Islet precursor cell (in vitro differentiated cells): ENCODE measurements at regions not wholly inside any gene's neighbourhood (a gene's known extent, or its start where the extent isn't known, plus 50 kb on each side); places are given as distances from the start of the nearest gene placed in this dataset.
"Not testable (repeated sequence)": the region's sequence is repeated elsewhere in the genome, so short reads cannot be mapped to it uniquely, and the experiment has no call there.

ENCODE experiments used
- DNase-seq: peaks from one replicate; pipeline ENCODE4 v3.0.0-alpha.2; 2018

GRCh38 chr4:97132435-97132834 is 1010.8 kb downstream of the STPG2 start:
- no peak for DNase-seq

DNA sequence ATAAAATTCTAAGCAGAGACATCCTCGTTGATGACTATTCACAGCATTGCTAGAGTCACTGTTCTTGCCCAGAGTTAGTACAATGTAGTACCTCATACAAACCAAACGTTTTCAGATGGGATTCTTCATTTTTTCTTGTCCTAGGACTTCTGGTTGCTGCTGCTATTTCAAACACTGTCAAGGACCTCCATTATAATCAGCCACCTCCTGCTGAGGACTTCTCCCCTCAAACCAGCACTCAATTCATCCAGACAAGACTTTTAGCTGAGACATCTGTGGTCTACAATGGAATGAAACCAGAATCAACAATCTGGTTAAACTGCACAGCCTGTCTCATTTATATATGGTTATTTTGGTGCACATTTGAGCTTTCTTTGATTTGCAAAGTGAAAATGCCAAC is 1008.8 kb downstream of the STPG2 start:
- no peak for DNase-seq

- DNase-seq: no peak
These were observed 1003.5 kb downstream of the STPG2 start for GRCh38 chr4:97139791-97140190.

- no peak for DNase-seq
These were observed 1002.7 kb downstream of the STPG2 start for GRCh38 chr4:97140545-97140944.

DNA sequence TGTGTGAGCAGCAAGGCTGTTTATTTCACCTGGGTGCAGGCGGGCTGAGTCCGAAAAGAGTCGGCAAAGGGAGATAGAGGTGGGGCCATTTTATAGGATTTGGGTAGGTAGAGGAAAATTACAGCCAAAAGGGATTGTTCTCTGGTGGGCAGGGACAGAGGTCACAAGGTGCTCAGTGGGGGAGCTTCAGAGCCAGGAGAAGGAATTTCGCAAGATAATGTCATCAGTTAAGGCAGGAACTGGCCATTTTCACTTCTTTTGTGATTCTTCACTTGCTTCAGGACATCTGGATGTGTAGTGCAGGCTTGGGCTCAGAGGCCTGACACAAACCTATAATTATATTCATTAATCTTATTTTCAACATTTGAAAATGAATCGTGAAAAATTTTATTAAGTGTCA is 1001.9 kb downstream of the STPG2 start:
- not testable (repeated sequence) for DNase-seq

DNA sequence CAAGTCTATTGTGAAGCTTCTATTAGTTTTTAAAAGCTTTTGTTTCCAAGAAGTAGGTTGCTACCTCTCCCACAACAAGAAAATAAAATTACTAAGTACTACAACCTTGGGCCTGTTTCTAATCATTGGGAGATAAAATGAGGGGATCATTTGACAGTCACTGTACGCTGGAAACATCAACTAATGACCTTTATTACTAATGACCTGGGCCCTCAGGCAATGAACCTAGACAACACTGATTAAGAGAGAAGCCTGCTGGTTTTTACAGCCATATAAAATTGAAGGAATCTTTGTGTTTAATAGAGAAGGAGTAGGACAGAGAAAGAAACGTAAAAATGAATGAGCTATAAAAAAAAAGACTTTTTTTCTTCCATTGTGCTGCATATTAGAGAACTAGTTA is 1000.9 kb downstream of the STPG2 start:
- DNase-seq: peak; percentile 59

- DNase-seq: no peak
These were observed 1000.4 kb downstream of the STPG2 start for GRCh38 chr4:97142893-97143292.

DNA sequence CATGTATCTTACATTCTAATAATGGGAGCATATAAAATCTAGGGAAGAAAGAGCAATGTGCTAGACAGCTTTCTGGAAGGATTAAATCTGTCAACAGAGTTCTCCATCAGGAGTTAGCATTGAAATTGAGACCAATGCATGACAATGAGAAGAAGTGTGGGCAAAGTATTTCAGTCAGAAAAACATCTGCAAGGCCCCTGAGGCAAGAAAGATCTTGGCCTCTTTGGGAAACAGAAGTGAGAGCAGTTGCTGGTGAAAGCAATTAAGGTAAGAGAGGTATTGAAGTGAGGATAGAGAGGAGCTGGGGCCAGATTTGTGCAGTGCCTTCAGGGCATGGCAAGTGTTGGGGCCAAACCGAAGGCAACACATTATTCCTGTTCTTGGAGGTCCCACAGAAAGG is 999.1 kb downstream of the STPG2 start:
- DNase-seq: no peak

DNA sequence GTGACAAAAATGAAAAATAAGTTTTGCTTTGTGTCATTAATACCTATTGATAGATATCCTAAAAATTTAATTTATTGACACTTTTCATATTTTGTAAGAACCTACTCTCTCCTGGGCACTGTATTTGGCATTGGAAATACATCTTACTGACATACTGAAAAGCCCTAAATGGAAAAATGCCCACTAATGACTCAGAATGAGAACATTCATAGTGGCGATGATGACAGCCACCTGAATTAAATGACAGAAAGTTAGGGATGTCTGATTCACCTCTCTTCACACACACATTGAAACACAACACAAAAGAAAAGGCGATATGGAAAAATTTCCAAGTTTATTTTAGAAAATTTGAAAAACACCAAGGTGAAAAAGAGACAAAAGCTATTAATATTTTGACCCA is 992.3 kb downstream of the STPG2 start:
- DNase-seq: no peak

DNA sequence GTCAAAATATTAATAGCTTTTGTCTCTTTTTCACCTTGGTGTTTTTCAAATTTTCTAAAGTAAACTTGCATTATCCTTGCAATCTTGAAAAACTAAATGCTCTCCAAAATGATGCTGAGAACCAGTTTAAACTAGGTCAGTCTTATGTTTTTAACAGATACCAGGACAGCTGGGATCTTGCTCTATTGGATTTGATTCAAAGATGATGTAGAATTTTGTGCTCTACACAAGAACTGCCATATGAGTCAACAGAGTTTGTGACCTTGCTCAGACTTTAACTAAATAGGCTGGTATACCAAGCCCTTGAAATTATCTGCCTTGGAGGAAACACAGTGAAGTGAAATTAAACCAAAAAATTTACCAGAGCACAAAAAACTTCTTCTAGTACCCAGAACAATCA is 991.1 kb downstream of the STPG2 start:
- DNase-seq: no peak

GRCh38 chr4:97153042-97153441 is 990.2 kb downstream of the STPG2 start:
- no peak for DNase-seq

DNA sequence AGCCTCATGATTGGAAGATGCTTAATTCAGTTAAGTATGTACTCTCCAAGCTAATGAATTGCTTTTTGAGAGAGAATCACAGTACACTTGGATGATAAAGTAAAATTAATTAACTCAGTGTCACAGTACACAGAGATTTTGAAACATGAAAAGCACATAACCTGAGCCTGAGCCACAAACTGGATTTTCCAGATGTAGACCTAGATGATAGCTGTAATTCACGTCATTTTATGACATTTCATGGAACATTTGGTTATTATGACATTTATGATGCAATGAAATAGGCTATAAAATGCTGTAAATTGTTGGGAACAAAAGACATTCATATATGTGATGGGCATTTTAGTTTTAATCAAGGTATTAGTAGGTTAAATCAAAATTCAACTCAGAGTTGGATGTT is 983.7 kb downstream of the STPG2 start:
- DNase-seq: no peak

DNA sequence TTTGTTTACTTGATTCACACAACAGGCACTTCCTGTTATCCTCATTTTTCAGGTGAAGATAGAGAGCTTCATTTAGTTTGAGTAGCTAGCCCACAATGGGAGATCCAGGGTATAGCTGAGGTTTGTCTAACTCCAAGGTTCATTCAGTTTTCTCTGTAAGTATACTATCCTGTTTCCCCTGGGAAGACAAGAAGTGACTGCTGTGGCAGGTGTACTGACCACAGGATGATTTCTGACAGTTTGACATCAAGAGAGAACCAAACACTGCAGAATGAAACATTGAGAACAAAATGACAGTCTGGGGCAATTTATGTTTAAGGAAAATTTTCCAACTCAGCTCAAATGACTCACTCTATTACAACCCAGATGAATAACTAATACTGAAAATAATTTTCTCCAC is 958.0 kb downstream of the STPG2 start:
- no peak for DNase-seq

DNA sequence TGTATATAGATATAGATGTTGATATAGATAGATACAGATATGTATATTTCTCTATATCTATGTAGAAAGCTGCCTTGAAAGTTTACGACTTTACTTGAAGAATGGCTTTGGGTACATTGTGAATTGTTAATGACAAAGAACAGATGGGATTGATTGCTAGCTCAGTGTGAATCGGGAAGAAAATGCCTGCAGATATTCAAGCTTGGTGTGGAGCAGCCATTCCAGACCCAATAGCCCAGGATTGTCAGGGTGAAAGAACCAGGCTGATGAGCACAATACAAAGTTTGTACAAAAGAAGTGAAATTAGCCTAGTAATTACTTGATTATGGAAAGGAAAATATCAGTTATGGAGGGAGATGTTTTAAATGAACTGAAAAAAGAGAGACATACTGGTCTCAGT is 946.2 kb downstream of the STPG2 start:
- DNase-seq: no peak

- DNase-seq: no peak
These were observed 934.5 kb downstream of the STPG2 start for GRCh38 chr4:97208749-97209148.

DNA sequence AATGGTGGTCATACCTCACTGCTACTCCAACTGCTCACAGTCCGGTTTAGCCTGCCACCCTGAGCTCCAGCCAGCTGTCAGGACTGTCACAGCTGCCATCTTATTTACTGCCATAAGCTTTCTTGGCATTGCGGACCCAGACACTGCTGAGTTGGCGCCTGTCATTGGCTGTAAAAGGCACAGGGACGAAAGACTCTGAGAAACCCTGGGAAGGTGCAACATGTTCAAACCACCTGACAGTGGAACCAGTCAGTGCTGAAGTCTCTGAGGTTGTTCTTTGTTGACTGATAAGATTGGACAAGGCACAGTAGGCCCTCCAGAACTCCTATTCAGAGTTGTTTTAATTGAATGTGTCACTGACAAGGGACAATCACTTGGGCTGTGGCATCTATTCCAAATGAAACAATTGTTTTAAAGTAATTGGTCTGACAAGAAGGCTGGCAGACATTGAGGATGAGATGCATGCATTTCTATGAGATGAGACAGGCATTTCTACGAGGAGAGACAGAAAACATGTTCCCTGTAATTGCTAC is 927.8 kb downstream of the STPG2 start:
- DNase-seq: no peak

DNA sequence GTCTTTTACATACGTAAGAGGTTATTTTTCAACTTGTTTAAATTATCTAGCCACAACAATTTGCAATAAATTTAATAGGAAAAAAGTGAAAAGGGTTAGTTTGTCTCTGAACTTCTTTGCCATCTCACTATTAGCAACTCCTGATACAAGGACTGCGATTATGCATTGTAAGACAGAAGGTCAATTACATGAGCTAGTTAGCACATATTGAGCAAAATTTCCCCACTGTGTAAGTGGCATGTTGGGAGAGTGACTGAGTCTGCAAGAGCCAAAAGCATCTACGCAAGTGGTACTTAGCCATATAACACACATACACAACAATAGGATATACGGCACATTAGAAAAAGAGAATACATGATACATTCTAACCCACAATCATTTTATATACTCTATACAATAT is 927.2 kb downstream of the STPG2 start:
- no peak for DNase-seq

GRCh38 chr4:97235521-97235920 is 907.8 kb downstream of the STPG2 start:
- no peak for DNase-seq

GRCh38 chr4:97238956-97239666 is 904.2 kb downstream of the STPG2 start:
- no peak for DNase-seq

DNA sequence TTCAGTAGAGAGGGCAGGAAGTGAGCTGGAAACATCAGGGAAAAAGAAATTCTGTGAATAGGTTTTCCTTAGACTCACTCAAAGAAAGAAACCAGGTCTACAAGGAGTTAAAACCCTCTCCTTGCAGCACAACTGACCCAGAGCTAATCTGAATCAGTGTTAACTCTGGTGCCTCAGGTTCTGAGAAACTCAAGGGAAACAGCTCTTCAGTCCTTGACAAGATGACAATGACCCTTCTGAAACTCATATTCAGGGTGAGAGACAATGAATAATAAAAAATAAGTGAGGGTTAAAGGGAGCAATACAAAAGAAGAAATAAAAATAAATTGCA is 903.6 kb downstream of the STPG2 start:
- DNase-seq: no peak

DNA sequence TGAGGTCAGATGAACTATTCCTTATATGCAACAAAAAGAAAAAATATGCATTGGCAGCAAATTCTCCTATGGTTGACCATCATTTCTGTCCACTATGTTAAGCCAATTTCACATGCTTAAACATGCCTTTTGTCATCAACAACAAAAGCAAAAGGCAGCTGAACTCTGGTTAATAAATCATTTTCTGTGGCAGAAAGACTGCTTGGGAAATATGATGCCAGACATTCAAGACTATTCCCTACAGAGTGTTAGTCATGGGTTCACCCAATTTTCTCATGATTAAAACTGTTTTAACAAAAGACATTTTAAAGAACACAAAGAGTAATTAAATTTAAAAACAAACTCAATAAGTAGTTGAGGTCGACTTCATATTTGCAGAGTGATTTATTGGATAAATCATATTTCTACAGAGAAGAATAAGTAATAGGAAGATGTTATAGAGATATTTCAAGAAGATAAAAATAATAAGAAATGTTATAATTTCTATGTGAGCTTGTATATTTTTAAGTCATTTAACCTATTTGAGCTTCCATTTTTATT is 890.6 kb downstream of the STPG2 start:
- no peak for DNase-seq

DNA sequence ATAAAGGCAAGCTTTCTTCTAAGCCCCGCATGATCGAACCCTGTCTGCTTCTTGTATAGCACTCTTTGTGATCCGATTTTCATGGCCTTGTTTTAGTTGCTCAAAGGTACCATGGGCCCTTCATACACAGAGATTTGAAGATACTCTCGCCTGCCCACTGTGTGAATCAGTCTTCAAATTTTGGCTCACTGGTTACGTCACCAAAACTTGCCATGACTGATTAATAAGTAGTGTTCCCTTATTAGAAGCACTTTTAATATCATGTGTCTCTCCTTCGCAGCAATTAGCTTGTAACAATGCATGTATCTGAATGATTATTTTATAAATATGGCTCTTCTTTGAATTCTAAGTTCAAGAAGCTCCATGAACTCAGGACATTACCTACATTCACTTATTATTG is 880.5 kb downstream of the STPG2 start:
- no peak for DNase-seq

DNA sequence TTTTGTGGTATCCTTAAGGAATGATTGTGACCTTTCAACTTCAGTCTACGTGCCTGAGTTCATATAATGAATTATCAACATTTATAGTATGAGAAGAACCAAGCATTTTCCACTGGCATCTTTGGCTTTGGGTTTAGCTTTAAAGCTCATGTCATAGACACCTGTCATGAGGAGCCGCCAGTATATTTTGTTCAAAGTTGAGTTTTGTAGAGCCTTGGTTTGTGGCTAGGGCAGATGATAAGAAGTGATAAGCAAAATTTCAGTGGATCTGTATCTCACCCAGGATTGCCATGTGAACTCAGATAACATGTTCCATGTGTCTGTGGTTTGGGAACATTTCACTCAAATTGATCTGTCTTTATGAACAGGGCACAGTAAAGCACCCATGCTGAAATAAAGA is 873.2 kb downstream of the STPG2 start:
- no peak for DNase-seq

- DNase-seq: no peak
These were observed 863.9 kb downstream of the STPG2 start for GRCh38 chr4:97279391-97279790.

DNA sequence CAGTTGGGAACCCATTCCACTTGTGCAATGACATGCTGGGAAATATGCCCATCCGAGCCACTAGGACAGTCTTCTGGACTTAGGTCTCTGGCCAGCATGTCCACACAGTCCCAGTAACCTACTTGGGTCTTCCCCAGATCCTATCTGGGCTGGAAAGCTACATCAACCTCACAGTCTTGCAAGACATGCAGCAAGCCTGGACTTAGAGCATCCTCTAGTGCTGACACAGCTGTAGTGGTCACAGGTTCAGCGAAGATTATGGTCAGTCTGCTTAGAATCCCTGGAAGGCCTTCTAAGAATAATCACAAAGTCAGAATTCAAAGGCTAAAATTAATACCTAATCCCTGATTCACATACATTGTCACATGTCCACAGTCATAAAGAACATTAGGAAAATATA is 842.7 kb downstream of the STPG2 start:
- no peak for DNase-seq
